ENCODE measurements at regions not wholly inside any gene's neighbourhood (a gene's known extent, or its start where the extent isn't known, plus 50 kb on each side); places are given as distances from the start of the nearest gene placed in this dataset.

- DNase-seq (no peak), ATAC-seq (no peak)
- H3K27ac Mint-ChIP-seq, result no peak overlapping the region
- H3K4me1 Mint-ChIP-seq, result peaks cover 4% of the 10 kb centered on the region
- intact Hi-C loops (cut with DNase I, micrococcal nuclease), result loop anchor here (1.0 to 10.0 kb wide), 2 partner anchors 41 to 205 kb away; no protein-coding TSS in a partner anchor
- H3K27me3 Mint-ChIP-seq, result no peaks in the 10 kb centered on the region
- POLR2A ChIA-PET, result no interaction called here
- no peak overlapping the region for H3K4me3 Mint-ChIP-seq
- H3K9me3 Mint-ChIP-seq (ENCODE audit: low read depth), result no peaks in the 10 kb centered on the region
- H3K36me3 Mint-ChIP-seq (ENCODE audit: low read depth), result no peaks in the 10 kb centered on the region
- CTCF ChIA-PET, result no interaction called here
Measured at GRCh38 chr21:22579741-22580140, 1581.5 kb downstream of the NCAM2 start.

GRCh38 chr21:22582026-22582425, 1583.8 kb downstream of the NCAM2 start:
- ATAC-seq (no peak), DNase-seq (no peak)
- H3K36me3 Mint-ChIP-seq (ENCODE audit: low read depth), result no peaks in the 10 kb centered on the region
- no peaks in the 10 kb centered on the region for H3K9me3 Mint-ChIP-seq (ENCODE audit: low read depth)
- intact Hi-C loops (cut with DNase I, micrococcal nuclease), result no loop called here
- no peak overlapping the region for H3K27ac Mint-ChIP-seq
- no peak overlapping the region for H3K4me3 Mint-ChIP-seq
- no peaks in the 10 kb centered on the region for H3K27me3 Mint-ChIP-seq
- ChIA-PET CTCF (interaction anchor here (0.9 kb wide), 1 partner anchor 59 kb away, joined by 3 read pairs; no protein-coding TSS in a partner anchor), POLR2A (no interaction called here)
- no peaks in the 10 kb centered on the region for H3K4me1 Mint-ChIP-seq

- ChIA-PET CTCF (no interaction called here), POLR2A (no interaction called here)
- intact Hi-C loops (cut with DNase I, micrococcal nuclease), result no loop called here
- no peaks in the 10 kb centered on the region for H3K4me1 Mint-ChIP-seq
- no peak overlapping the region for H3K27ac Mint-ChIP-seq
- H3K4me3 Mint-ChIP-seq, result no peak overlapping the region
- no peaks in the 10 kb centered on the region for H3K36me3 Mint-ChIP-seq (ENCODE audit: low read depth)
- no peak for ATAC-seq
- no peaks in the 10 kb centered on the region for H3K9me3 Mint-ChIP-seq (ENCODE audit: low read depth)
- no peak for DNase-seq
- no peaks in the 10 kb centered on the region for H3K27me3 Mint-ChIP-seq
Measured at GRCh38 chr21:22584308-22584707, 1586.1 kb downstream of the NCAM2 start.

- Mint-ChIP-seq H3K27me3 (no peaks in the 10 kb centered on the region), H3K36me3 (ENCODE audit: low read depth) (no peaks in the 10 kb centered on the region), H3K9me3 (ENCODE audit: low read depth) (no peaks in the 10 kb centered on the region), H3K4me1 (no peaks in the 10 kb centered on the region), H3K4me3 (no peak overlapping the region), H3K27ac (no peak overlapping the region)
- ChIA-PET CTCF (no interaction called here), POLR2A (no interaction called here)
- intact Hi-C loops (cut with DNase I, micrococcal nuclease), result no loop called here
- no peak for DNase-seq
- ATAC-seq, result no peak
Measured at GRCh38 chr21:22585558-22585957, 1587.3 kb downstream of the NCAM2 start.

GRCh38 chr21:22597660-22598255, 1599.5 kb downstream of the NCAM2 start:
- Mint-ChIP-seq H3K36me3 (ENCODE audit: low read depth) (no peaks in the 10 kb centered on the region), H3K27me3 (no peaks in the 10 kb centered on the region), H3K27ac (no peak overlapping the region), H3K4me1 (no peaks in the 10 kb centered on the region), H3K9me3 (ENCODE audit: low read depth) (peaks cover 5% of the 10 kb centered on the region), H3K4me3 (no peak overlapping the region)
- DNase-seq (no peak), ATAC-seq (no peak)
- intact Hi-C loops (cut with DNase I, micrococcal nuclease), result loop anchor here in 1 of 2 experiments (10.0 kb wide), 1 partner anchor 57 kb away; no protein-coding TSS in a partner anchor
- POLR2A ChIA-PET, result no interaction called here
- CTCF ChIA-PET, result no interaction called here

GRCh38 chr21:22609802-22610201, 1611.6 kb downstream of the NCAM2 start:
- ChIA-PET CTCF (interaction anchor here (0.9 kb wide), 1 partner anchor 9 kb away, joined by 3 read pairs; no protein-coding TSS in a partner anchor), POLR2A (no interaction called here)
- H3K27ac Mint-ChIP-seq, result no peak overlapping the region
- no peaks in the 10 kb centered on the region for H3K9me3 Mint-ChIP-seq (ENCODE audit: low read depth)
- no peaks in the 10 kb centered on the region for H3K27me3 Mint-ChIP-seq
- H3K4me3 Mint-ChIP-seq, result no peak overlapping the region
- DNase-seq (no peak), ATAC-seq (no peak)
- intact Hi-C loops (cut with DNase I, micrococcal nuclease), result no loop called here
- no peaks in the 10 kb centered on the region for H3K36me3 Mint-ChIP-seq (ENCODE audit: low read depth)
- no peaks in the 10 kb centered on the region for H3K4me1 Mint-ChIP-seq

GRCh38 chr21:22627911-22628310, 1629.7 kb downstream of the NCAM2 start:
- no peak overlapping the region for H3K27ac Mint-ChIP-seq
- intact Hi-C loops (cut with DNase I, micrococcal nuclease), result no loop called here
- DNase-seq (no peak), ATAC-seq (no peak)
- ChIA-PET CTCF (no interaction called here), POLR2A (no interaction called here)
- no peaks in the 10 kb centered on the region for H3K9me3 Mint-ChIP-seq (ENCODE audit: low read depth)
- H3K36me3 Mint-ChIP-seq (ENCODE audit: low read depth), result no peaks in the 10 kb centered on the region
- no peak overlapping the region for H3K4me3 Mint-ChIP-seq
- H3K27me3 Mint-ChIP-seq, result no peaks in the 10 kb centered on the region
- no peaks in the 10 kb centered on the region for H3K4me1 Mint-ChIP-seq

- no peak for DNase-seq
- H3K36me3 Mint-ChIP-seq (ENCODE audit: low read depth), result no peaks in the 10 kb centered on the region
- no peak for ATAC-seq
- no peaks in the 10 kb centered on the region for H3K9me3 Mint-ChIP-seq (ENCODE audit: low read depth)
- POLR2A ChIA-PET, result no interaction called here
- H3K27me3 Mint-ChIP-seq, result no peaks in the 10 kb centered on the region
- intact Hi-C loops (cut with DNase I, micrococcal nuclease), result loop anchor here in 1 of 2 experiments (10.0 kb wide), 1 partner anchor 246 kb away; no protein-coding TSS in a partner anchor
- no peak overlapping the region for H3K27ac Mint-ChIP-seq
- CTCF ChIA-PET, result interaction anchor here (0.7 kb wide), 1 partner anchor 37 kb away, joined by 3 read pairs; no protein-coding TSS in a partner anchor
- H3K4me3 Mint-ChIP-seq, result no peak overlapping the region
- no peaks in the 10 kb centered on the region for H3K4me1 Mint-ChIP-seq
Measured at GRCh38 chr21:22630953-22631465, 1632.8 kb downstream of the NCAM2 start.

- Mint-ChIP-seq H3K27ac (no peak overlapping the region), H3K9me3 (ENCODE audit: low read depth) (no peaks in the 10 kb centered on the region), H3K27me3 (no peaks in the 10 kb centered on the region), H3K36me3 (ENCODE audit: low read depth) (no peaks in the 10 kb centered on the region), H3K4me1 (no peaks in the 10 kb centered on the region), H3K4me3 (no peak overlapping the region)
- DNase-seq (no peak), ATAC-seq (no peak)
- intact Hi-C loops (cut with DNase I, micrococcal nuclease), result loop anchor here in 1 of 2 experiments (10.0 kb wide), 1 partner anchor 247 kb away; no protein-coding TSS in a partner anchor
- ChIA-PET POLR2A (no interaction called here), CTCF (interaction anchor here (0.7 kb wide), 1 partner anchor 172 kb away, joined by 3 read pairs; no protein-coding TSS in a partner anchor)
Measured at GRCh38 chr21:22632176-22632575, 1634.0 kb downstream of the NCAM2 start.

GRCh38 chr21:22649246-22649645, 1651.0 kb downstream of the NCAM2 start:
- DNase-seq (no peak), ATAC-seq (no peak)
- Mint-ChIP-seq H3K9me3 (ENCODE audit: low read depth) (no peaks in the 10 kb centered on the region), H3K4me1 (no peaks in the 10 kb centered on the region), H3K4me3 (no peak overlapping the region), H3K27ac (no peak overlapping the region), H3K36me3 (ENCODE audit: low read depth) (no peaks in the 10 kb centered on the region), H3K27me3 (no peaks in the 10 kb centered on the region)
- ChIA-PET POLR2A (no interaction called here), CTCF (no interaction called here)
- intact Hi-C loops (cut with DNase I, micrococcal nuclease), result no loop called here

GRCh38 chr21:22650226-22650625, 1652.0 kb downstream of the NCAM2 start:
- CTCF ChIA-PET, result no interaction called here
- no peak overlapping the region for H3K27ac Mint-ChIP-seq
- POLR2A ChIA-PET, result no interaction called here
- H3K27me3 Mint-ChIP-seq, result no peaks in the 10 kb centered on the region
- ATAC-seq, result no peak
- no peak overlapping the region for H3K4me3 Mint-ChIP-seq
- no peaks in the 10 kb centered on the region for H3K4me1 Mint-ChIP-seq
- no peaks in the 10 kb centered on the region for H3K9me3 Mint-ChIP-seq (ENCODE audit: low read depth)
- no peak for DNase-seq
- intact Hi-C loops (cut with DNase I, micrococcal nuclease), result loop anchor here in 1 of 2 experiments (10.0 kb wide), 1 partner anchor 55 kb away; no protein-coding TSS in a partner anchor
- H3K36me3 Mint-ChIP-seq (ENCODE audit: low read depth), result no peaks in the 10 kb centered on the region

- ChIA-PET CTCF (no interaction called here), POLR2A (no interaction called here)
- Mint-ChIP-seq H3K36me3 (ENCODE audit: low read depth) (no peaks in the 10 kb centered on the region), H3K27me3 (no peaks in the 10 kb centered on the region), H3K4me1 (no peaks in the 10 kb centered on the region), H3K4me3 (no peak overlapping the region), H3K9me3 (ENCODE audit: low read depth) (no peaks in the 10 kb centered on the region), H3K27ac (no peak overlapping the region)
- no peak for ATAC-seq
- DNase-seq, result no peak
- intact Hi-C loops (cut with DNase I, micrococcal nuclease), result loop anchor here in 1 of 2 experiments (10.0 kb wide), 1 partner anchor 63 kb away; no protein-coding TSS in a partner anchor
Measured at GRCh38 chr21:22657781-22658180, 1659.6 kb downstream of the NCAM2 start.
